ENCODE measurements at regions not wholly inside any gene's neighbourhood (a gene's known extent, or its start where the extent isn't known, plus 50 kb on each side); places are given as distances from the start of the nearest gene placed in this dataset.

GRCh38 chr4:27638163-27638915, 777.7 kb downstream of the STIM2 start:
- Mint-ChIP-seq H3K27ac (no peak overlapping the region), H3K36me3 (no peaks in the 10 kb centered on the region), H3K4me1 (ENCODE audit: unreplicated experiment) (no peaks in the 10 kb centered on the region), H3K9me3 (peaks cover 4% of the 10 kb centered on the region), H3K4me3 (no peak overlapping the region), H3K27me3 (peaks cover 8% of the 10 kb centered on the region)
- TF ChIP-seq, protein P1, sequence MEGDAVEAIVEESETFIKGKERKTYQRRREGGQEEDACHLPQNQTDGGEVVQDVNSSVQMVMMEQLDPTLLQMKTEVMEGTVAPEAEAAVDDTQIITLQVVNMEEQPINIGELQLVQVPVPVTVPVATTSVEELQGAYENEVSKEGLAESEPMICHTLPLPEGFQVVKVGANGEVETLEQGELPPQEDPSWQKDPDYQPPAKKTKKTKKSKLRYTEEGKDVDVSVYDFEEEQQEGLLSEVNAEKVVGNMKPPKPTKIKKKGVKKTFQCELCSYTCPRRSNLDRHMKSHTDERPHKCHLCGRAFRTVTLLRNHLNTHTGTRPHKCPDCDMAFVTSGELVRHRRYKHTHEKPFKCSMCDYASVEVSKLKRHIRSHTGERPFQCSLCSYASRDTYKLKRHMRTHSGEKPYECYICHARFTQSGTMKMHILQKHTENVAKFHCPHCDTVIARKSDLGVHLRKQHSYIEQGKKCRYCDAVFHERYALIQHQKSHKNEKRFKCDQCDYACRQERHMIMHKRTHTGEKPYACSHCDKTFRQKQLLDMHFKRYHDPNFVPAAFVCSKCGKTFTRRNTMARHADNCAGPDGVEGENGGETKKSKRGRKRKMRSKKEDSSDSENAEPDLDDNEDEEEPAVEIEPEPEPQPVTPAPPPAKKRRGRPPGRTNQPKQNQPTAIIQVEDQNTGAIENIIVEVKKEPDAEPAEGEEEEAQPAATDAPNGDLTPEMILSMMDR (conservative IDR thresholded peaks at IDR 0.05), result no peak
- no peak for DNase-seq (ENCODE audit: extremely low spot score, unreplicated experiment)

- no peak for DNase-seq (ENCODE audit: extremely low spot score, unreplicated experiment)
- TF ChIP-seq, protein P1 (conservative IDR thresholded peaks at IDR 0.05), result no peak
- Mint-ChIP-seq H3K9me3 (no peaks in the 10 kb centered on the region), H3K4me3 (no peak overlapping the region), H3K4me1 (ENCODE audit: unreplicated experiment) (no peaks in the 10 kb centered on the region), H3K27ac (no peak overlapping the region), H3K36me3 (no peaks in the 10 kb centered on the region), H3K27me3 (peaks cover 3% of the 10 kb centered on the region)
These were observed 782.5 kb downstream of the STIM2 start for GRCh38 chr4:27643101-27643500.

GRCh38 chr4:27648416-27648815, 787.8 kb downstream of the STIM2 start:
- DNase-seq (ENCODE audit: extremely low spot score, unreplicated experiment), result no peak
- H3K4me1 Mint-ChIP-seq (ENCODE audit: unreplicated experiment), result no peaks in the 10 kb centered on the region
- TF ChIP-seq, protein P1 (conservative IDR thresholded peaks at IDR 0.05), result no peak
- no peak overlapping the region for H3K4me3 Mint-ChIP-seq
- H3K36me3 Mint-ChIP-seq, result no peaks in the 10 kb centered on the region
- H3K27ac Mint-ChIP-seq, result no peak overlapping the region
- H3K9me3 Mint-ChIP-seq, result no peaks in the 10 kb centered on the region
- no peaks in the 10 kb centered on the region for H3K27me3 Mint-ChIP-seq

- H3K4me1 Mint-ChIP-seq (ENCODE audit: unreplicated experiment), result peaks cover 9% of the 10 kb centered on the region
- H3K4me3 Mint-ChIP-seq, result no peak overlapping the region
- TF ChIP-seq, protein P1 (conservative IDR thresholded peaks at IDR 0.05), result no peak
- H3K27ac Mint-ChIP-seq, result no peak overlapping the region
- no peaks in the 10 kb centered on the region for H3K36me3 Mint-ChIP-seq
- no peaks in the 10 kb centered on the region for H3K27me3 Mint-ChIP-seq
- H3K9me3 Mint-ChIP-seq, result peaks cover 5% of the 10 kb centered on the region
- no peak for DNase-seq (ENCODE audit: extremely low spot score, unreplicated experiment)
These were observed 801.8 kb downstream of the STIM2 start for GRCh38 chr4:27662426-27662825.

DNA sequence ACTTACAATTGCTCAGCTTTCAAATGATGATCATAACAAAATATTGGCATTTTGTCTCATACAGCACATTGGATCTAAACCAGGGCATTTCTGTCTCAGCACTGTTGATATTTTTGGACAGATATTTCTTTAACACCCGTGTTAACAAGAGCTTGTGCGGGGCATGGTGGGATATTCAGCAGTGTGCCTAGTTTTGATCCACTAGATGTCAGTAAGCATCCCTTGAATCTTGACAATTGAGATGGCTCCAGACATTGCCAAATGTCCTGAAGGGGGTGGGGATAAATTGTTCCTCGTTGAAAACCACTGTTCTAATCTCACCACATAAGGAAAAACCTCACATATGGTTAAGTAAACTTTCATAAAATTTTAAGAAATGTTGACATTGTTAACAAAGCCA, 806.3 kb downstream of the STIM2 start:
- Mint-ChIP-seq H3K9me3 (peaks cover 5% of the 10 kb centered on the region), H3K36me3 (no peaks in the 10 kb centered on the region), H3K27me3 (no peaks in the 10 kb centered on the region), H3K4me1 (ENCODE audit: unreplicated experiment) (peaks cover 18% of the 10 kb centered on the region), H3K4me3 (no peak overlapping the region), H3K27ac (no peak overlapping the region)
- no peak for DNase-seq (ENCODE audit: extremely low spot score, unreplicated experiment)
- TF ChIP-seq, protein P1 (conservative IDR thresholded peaks at IDR 0.05), result peak; percentile 50

Data from type B pancreatic cell (in vitro differentiated cells).